NCI-H748 treated with DMSO at 0.1 percent for 48 hours (cell line): ENCODE measurements at regions not wholly inside any gene's neighbourhood (a gene's known extent, or its start where the extent isn't known, plus 50 kb on each side); places are given as distances from the start of the nearest gene placed in this dataset.
"Not testable (repeated sequence)": the region's sequence is repeated elsewhere in the genome, so short reads cannot be mapped to it uniquely, and the experiment has no call there.

Experiments used
- DNase-seq: peaks from one replicate; lab custom pipeline; 2025; lab: John Stamatoyannopoulos, UW

DNA sequence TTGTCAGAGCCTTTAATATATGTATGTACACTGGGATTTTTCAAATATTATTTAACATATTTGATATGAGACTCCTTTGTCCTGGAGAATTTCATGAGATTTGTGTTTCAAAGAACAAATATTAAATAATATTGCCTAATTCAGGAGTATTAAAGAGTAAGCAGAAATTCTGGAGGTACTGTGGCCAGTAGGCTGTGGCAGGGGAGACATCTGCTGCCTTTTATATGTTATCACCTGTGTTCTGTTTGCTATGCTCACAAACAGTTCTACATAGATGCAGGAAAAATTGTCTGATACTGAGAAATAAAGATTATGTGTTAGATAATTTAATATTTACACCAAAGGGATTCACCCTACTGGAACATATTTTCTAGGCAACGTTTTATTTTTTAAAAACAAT lies 395.4 kb upstream of the SLC35B3 start:
- DNase-seq = no peak

DNA sequence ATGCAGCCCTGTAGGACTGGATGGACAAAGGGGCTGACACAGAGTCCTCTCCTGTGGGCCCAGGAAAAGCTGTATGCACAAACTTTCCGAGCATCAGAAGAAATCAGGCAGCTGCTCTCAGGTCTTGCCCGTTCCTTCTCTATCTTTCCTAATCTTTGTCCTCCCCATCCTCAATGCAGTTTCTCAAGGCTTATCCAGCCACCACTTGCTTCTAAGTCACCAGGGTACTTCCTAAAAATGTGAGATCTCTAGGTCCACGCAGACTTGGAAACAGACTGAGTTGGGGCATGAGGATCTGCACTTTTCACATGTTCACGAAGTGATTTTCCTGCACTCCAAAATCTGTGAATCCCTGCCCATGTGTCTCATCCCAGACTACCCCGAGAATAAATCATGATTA lies 394.5 kb upstream of the SLC35B3 start:
- DNase-seq = no peak

DNA sequence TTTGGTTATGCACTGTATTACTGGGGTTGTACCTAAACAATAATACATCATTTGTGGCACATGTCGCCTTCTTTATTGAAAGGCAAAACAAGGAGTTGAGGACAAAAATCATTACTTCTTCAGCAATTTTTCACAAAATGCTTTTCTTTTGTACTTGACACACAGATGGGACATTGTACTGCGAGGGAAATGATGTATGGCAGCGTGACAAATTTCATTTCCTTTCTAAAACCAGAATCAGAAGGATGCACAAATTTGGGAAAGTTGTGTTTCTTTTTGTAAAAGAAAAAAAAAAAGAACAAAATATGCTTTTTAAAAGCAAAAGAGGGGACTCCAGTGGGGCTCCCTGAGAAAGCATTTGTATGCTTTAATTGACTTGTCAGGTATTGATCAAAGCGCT lies 394.0 kb upstream of the SLC35B3 start:
- DNase-seq = no peak

DNA sequence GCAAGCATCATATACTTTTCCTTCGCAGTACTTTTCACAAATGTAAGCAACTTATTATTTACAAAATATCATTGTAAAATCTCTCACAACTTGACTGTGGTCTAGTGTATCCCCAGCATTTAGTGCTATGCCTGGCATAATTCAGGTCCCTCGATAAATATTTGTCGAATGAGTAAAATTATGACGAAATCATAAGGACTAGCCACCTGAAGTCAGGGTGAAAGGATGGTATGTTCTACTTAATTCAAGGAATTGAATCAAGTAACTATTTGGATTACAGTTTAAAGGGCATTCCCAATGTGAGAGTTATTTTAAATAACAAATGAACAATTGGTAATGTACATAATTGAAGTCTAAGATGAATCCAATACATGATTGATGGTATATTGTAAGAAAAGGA lies 393.0 kb upstream of the SLC35B3 start:
- DNase-seq = no peak

DNA sequence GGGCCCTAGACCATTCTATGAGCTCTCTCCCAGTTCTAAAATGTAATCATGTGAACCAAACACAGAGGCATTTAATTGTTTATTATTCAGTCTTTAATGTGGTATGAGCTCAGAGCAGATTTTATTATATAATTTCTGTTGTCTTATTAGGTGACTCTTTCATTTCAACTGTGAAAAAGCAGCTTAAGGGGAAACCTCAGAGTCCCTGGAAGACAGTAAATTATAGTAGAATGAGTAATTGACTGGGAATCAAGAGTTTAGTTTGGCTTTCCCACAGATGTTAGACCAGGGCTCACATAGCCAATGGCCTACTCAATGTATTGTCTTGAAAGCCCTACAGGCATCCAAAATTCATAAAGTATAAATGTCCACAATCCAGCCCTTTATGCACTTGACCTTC lies 390.4 kb upstream of the SLC35B3 start:
- DNase-seq = no peak

DNA sequence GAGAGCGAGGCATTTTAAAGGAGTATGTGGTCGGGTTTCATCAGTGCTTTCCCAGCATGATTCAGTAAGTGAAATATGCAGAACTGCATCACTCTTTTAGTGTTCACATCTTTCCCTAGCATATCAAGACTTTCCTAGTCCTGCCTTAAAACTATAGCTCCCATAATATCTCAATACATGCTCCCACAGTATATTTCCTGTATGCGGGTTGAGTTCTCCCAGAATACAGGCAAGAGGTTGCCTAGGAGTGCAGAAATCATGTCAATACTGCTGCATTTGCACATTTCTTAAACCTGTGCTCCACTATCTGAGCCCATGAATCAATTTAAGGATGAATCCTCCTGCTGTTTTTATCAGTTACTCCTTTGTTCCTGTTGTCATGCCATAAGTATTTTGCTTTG lies 386.6 kb upstream of the SLC35B3 start:
- no peak for DNase-seq

DNA sequence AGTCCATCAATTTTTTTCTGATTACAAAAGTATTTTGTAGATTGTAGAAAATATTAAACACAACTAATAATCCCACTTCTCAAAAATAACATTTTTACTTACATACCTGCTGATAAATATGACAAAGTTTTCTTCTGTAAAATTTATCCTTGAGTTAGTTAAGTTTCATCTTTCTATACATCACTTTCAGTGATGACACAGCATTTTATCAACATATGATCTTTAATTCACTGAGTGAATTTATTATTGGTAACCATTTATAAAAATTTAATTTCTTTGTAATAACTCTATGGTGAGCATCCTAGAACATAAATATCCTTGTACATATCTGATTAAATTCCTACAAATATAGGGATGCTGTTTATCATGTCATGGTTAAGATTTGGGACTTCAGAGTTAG lies 385.0 kb upstream of the SLC35B3 start:
- DNase-seq = no peak

DNA sequence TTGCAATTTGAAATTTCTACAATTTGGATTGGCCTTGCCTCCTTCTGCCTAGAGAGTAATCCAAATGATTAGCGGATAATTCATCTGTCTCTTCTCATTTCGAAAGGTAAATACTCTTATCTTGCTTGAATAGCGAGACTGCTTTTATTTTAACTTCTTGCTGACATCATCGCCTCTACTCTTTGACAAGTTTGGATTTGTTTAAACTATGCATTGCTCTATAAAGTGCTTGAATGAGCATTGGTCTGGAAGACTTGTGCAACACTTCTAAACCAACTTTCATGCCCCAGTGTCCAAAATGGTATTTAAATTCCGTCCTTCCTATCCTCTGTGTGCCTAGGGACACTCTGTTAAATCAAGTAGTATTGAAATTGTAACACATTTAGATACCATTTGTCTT lies 384.1 kb upstream of the SLC35B3 start:
- no peak for DNase-seq

DNA sequence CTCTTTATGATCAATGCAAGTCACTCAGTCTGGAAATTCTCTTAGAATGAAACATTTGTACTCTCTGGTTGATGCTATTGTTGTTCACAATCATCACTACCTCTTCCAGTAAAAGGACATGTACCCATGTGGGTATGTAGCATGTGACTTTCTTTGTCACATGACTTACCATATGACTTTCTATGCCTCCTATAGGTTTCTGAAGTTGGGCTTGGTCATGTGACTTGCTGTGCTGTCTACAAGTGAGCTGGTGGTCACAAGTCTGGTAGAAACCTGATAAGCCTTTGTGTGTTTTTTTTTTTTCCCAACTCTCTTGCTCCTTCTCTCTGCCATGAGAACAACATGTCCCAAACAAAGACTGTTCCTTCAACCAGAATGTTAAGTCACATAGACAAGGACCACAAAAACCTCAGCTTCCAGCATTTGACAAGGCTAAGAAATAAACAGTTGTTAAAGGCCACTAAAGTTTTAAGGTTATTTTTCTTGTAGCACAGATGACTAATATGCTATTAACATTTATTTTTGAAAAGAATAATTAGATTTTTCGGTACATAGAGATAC lies 379.2 kb upstream of the SLC35B3 start:
- DNase-seq = no peak

DNA sequence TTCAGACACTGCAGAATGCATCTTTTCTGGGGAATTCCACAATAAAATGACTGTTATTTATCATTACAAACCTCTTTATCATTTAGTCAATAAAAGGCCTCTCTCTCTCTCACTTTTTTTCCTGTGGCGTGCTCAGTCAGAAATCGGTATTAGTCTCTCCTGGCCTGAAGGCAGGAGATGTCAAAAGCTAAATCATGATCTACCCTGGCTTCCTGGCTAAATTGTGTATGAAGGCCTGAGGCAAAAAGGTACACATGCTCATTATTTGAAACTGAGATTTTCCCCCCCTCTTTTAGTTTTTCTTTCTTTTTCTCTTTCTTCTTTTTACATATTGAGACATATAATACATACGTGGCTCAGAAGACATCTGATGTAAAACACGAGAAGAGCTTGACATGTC lies 375.0 kb upstream of the SLC35B3 start:
- no peak for DNase-seq

DNA sequence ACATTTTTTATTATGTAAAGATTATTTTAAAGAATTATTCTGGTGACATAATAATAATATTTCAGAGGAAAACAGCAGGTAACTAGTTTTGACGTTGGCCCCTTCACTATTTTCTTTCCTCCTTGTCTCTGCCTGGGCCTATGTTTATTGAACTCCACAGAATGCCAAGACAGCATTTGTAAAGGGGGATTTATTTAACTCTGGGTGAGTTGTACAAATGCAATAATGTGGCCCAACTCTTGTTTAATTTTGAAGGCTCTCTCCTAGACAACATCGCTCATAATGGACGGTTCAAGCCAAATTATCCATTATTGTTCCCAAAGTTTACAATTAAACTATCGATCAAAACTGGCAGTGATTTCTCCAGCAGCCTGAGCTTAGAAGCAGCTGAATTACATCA lies 374.3 kb upstream of the SLC35B3 start:
- DNase-seq = no peak

DNA sequence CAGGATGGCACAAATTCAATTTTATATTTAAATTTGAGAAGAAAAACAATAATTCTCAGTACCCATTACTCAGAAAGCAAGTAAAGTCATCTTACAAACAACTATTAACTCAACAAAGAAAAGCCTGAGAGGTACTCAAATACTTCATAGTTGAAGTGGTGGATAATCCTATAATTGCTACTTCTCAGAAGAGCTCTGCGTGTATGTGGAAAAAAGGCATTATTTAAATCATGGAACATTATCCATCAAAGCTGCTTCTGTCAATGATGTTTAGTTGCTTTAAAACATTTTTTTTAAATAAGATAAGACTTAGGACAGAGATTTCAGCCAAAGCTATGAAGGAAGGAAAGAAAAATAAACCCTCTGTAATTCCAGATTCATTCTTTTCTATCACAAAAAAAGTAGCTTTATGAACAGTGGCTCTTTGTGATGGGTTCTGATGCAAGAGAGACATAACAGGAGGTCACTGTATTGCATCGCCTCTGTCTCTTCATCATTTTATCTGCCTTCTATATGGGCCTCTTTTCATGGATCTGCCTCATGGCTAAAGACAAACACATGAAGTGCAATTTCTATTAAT lies 367.9 kb upstream of the SLC35B3 start:
- no peak for DNase-seq

DNA sequence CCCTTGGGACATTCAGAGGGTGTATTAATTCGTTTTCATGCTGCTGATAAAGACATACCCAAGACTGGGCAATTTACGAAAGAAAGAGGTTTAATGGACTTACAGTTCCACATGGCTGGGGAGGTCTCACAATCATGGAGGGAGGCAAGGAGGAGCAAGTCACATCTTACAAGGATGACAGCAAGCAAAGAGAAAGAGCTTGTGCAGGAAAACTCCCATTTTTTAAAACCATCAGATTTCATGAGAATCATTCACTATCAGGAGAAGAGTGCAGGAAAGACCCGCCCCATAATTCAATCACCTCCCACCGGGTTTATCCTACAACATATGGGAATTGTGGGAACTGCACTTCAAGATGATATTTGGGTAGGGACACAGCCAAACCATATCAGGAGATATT lies 367.1 kb upstream of the SLC35B3 start:
- DNase-seq = not testable (repeated sequence)

DNA sequence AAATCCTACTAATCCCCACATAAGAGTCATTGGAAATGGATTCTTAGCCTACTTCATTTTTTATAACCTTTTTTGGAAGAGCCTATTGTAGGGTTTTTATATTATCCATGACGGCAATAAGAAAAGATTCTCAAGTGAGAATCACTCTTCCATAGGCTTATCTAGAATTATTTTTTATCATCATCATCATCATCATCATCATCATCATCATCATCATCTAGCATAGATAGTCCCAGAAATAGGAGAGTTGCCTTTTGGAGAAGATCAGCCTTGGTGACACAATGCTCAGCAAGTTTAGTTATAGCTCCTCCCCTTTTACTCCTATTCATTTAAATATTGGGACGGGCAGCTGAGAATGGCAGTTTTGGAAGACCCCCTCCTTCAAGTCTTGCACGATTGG lies 359.1 kb upstream of the SLC35B3 start:
- DNase-seq = no peak

DNA sequence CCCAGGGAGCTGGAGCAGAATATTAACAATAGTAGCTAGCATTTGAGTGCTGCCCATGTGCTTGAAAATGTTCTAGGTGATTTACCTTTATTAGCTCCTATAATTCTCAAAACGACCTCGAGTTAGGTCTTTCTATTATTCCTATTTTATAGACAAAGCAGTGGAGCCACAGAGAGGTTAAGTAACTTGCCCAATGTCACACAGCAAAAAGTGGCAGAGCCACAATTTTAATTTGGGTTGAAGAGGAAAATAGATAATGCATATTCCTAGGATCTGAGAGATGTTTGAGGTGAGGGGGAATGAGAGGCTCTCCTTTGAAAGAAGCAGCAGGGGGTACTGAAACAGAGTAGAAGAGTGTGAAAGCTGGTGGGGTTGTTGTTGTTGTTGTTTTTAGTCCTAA lies 354.5 kb upstream of the SLC35B3 start:
- no peak for DNase-seq

DNA sequence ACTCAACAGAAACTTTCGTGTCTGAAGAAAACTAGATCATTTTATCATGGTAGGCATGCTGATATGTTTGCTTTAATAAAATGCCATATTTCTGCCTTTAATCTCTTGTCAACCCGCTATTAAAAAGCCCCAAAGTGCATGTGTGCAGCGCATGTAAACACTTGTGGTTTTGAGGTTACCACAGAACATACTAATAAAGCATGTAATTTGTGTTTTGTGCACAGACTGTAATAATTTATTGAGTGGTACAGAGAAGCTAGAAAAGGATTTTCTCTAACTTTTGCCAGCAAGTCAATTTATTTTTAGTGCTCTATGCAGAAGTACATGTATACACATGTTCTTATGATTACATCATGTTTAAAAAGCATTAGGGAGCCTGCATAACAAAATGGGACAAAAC lies 349.9 kb upstream of the SLC35B3 start:
- no peak for DNase-seq

DNA sequence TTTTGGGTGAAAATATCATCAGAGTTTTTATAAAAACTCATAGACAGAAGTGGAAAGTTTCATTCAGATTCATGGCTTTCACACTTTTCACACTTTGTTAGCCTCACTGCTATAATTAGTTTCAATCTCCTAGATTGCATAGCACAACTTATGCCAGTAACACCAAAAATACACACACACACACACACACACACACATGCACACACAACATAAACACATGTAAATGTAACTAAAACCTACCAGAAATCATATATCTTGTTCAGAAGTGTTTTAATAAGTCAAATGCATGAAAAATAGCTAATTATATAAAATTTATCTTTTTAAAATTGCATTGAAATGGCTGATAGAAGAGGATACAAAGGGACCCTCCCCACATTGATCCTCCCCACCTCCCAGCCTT lies 347.8 kb upstream of the SLC35B3 start:
- no peak for DNase-seq

DNA sequence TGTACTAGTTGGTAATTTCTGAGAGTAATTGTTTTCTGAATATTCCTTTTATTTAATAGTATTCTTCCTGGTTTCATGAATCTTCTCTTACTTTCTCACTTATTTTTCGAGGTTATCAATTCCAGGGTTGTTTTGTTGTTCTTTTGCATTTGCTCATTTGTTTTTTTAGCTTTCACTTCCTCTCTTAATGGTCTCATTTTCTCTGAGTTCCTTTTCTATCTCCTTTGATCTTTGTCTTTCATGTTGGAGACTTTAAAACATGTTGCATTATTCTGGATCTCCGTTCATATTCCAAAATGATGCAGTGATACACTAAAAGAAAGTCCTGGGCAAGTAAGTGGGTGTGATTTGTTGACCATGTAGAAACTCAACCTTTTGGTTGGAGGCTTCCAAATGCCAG lies 345.3 kb upstream of the SLC35B3 start:
- DNase-seq = no peak

DNA sequence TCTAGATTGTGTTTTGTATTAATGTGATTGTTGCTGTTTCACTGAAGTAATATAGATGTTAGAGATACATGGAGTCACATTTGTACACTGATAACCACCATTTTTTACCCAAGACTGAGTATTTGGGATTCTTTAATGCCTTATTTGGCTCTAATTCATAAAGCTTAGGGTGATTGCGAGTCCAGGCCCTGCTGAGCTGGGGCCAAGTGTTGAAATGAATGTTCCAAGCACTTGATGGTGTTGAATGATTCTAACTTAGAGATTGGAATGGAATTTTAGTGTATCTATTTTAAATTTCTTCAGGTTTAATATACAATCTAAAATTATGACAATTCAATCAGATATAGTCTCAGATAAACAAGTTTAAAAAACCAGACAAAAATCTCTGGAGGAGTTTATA lies 329.4 kb upstream of the SLC35B3 start:
- no peak for DNase-seq

DNA sequence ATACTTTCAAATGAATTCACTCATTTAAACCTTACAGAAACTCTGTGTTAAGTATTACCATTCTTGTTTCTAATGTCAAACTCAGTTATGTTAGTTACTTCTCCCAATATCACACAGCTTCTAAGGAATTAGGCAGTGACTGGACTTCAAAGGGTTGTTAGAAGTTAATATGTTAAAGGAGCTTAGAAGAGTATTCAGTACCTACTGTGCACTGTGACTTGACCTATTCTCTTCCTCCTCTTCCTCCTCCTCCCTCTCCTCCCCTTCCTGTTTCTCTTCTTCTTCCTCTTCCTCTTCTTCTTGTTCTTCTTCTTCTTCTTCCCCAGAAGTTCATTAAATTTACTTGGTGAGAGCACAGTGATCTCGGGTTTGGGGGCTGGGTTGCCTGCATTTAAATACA lies 325.6 kb upstream of the SLC35B3 start:
- DNase-seq = no peak

DNA sequence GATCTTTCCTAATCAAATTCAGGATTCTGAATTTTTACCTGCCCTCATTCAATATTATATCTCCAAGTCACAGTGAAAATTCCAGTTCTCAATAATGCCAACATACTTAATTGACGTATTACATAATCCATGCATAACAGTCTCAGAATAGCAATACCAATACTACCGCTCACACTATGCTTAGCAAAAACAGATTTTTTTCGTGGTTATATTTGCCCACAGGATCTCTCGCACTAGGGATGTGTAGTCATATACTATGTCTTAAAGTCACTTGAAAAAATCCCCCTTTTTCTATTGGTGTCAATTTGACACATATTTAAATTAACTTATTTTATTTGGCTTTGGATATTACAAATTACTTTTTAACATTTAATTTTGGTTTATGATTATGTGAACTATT lies 323.1 kb upstream of the SLC35B3 start:
- no peak for DNase-seq

DNA sequence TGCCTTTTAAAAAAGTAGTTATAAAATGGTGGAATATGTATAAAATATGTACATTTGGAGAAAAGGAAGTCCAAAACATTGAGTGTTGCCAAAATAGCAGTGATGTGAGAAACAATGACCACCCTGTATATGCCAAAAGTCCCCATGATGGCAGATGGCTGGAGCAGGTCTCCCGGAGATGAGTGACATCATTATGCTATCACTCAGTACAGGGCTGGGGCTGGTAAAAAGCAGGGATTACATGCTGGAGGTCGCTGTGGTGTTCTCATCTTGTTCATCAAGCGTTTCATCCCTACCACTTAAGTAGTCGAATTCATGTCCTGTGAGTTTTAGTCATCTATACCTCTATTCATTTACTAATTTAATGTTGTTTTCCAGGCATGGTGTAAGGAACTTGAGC lies 315.3 kb upstream of the SLC35B3 start:
- no peak for DNase-seq

DNA sequence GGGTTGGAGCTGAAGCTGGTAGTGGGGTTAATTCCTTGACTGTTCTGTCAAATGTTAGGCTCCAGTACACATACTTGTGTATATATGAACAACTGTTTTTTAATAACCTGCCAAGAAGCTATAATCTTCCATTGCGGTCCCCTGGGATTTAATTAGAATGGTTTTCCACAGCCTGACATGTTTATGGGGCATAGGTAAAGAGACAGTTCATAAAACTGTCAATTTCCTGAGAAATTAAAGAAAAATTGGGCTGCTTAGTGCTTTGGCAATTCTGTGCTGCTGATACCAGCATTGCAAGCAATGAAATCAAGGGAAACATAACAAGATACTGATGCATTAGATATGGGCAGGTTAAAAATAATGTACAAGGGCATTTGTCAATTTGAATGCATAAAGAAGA lies 314.1 kb upstream of the SLC35B3 start:
- DNase-seq = no peak

DNA sequence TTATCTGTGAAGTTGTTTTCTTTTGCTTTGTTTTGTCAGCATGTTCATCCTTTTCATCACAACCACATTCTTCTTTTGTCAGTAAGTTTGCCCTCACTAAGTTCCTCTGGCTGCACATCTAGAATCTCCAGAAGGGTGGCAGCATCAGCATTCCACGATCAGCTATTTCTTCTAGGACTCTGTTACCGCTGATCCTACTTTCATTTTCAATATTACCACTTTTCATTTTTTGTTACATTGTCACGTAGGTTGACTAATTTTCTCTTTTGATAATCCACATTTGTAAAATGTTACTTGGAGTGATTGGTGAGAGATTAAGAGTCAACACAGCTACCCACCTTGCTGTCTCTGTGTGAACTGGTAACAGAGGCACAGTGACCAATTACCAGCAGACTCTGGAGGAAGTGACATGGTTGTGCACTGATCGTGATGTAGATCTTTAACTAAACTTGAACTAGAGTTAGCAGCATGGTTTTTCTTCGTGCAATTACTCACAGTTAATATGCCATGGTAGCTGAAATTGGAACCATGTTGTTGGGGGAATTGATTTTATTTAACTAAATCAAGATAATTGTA lies 307.9 kb upstream of the SLC35B3 start:
- DNase-seq = no peak
